ENCODE measurements at regions not wholly inside any gene's neighbourhood (a gene's known extent, or its start where the extent isn't known, plus 50 kb on each side); places are given as distances from the start of the nearest gene placed in this dataset.

DNA sequence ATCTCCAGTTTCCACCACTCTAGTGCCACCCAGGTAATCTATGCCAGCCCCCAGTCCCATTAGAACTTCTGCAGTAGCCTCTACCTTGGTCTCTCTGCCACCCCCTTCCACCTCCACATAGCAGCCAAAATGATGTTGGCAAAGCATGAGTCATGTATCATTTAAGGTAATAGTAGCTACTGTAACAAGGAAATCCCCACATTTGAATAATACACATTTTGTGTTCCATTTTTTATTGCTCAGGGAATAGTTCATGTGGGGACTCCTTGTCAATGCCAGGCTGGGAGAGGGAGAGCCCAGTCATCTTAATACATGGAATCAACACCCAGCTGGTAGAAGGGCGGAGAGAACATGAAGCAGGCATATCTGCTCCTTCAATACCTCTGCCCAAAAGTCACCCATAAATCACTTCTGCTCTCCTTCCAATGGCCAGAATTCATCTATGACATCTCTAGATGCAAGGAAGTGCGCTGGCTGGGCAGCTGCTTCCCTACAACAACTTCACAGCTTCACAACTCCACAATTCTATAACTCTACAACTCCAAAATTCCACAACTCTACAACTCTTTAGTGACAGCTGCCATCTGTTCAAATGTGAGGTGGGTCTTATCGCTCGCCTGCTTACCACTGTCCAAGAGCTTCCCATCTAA, 70.6 kb upstream of the GLS start:
- no peak for DNase-seq (ENCODE audit: low read depth)

DNA sequence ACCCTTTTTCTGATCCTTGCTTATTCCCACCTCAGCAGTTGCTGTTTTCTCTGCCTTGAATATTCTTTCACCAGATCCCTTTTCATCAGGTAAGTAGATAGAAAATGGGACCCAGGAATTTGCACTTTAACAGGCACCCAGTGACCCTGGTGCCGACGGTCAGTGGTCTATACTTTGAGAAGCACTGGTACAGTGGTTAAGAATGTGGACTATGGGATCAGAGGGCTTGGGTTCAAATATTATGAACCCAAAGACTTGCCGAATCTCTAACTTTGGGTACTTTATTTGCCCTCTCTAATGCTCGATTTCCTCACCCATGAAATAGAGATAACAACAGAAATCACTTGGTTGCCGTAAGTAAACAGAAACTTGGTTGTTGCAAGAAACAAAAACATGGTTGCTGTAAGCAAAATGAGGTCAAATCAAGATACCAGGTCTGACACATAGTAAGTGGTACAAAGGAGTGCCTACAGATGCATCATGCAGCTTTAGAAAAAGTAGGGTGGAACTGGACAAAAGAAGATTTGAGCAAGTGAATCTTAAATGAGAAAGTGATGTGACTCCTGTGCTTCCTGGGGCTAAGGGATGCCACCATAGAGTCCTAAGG, 69.5 kb upstream of the GLS start:
- no peak for DNase-seq (ENCODE audit: low read depth)

DNA sequence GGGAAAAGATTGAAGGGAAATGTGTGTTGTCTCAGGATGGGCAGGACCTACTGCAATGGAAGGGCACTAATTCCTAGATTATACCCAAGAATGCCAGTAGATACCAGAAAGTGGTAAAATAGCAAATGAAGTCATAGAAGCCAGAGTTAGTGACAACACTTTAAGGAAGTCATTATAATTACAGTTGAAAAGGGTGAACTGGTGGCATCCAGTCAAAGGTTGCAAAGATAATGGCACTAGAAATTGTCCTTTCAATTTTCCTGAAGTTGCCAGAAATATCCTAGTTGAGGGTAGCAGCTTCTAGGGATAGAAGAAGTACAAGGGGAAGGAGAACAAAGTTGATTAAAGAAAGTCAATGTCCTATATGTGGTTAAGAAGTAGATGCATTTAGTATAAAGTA, 68.8 kb upstream of the GLS start:
- DNase-seq (ENCODE audit: low read depth), result no peak

DNA sequence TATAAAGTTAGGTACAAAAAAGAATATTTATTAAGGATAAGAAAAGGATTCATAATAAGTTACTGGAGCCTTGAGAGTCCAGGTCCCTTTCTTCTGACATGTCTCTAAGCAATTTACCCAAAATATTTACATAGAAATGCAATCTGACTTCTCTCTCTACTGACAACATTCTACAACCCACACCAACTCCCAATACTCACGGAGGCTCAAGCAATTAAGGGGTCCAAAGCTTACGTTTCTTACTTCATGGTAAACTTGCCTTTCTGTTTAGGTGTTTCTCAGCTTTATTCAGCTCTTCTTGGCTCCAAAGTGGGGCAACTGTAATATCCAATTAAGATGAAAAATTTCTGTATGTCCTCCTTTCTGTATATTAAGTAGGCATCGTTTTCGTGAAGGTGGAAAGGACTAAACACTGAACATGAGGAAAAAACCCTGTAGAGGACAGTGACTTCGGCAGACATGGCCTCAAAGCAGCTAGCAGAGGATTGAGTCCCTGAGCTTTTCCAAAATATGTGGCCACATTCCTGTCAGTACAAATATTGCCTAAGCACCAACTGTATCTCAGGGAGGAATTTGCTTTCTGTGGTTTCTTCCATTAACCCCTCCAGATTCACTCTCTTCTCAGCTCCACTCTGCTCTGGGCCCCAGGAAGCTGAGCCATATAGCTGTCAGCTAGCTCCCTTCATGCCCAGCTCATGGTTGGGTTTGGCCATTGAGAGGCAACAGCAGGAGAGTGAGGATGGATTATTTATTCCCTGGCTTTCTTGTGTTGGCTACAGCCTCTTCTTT, 67.9 kb upstream of the GLS start:
- DNase-seq (ENCODE audit: low read depth), result no peak

DNA sequence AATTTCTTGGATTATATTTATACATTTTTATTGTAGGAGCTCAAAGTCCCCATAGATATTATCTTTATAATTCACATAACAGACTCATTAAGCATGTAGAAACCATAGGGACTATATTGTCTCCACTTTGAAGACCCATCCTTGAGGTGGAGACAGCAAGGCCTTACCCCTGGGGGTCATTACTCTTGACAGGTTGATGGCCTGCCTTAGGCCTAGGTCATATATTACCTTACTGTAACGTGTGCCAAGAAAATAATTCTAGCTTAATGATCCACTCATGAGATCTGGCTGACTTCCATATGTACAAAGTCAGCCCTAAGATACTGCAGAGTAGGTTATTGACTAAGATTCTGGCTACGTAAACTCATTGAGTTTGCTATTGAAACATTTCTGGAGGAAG, 65.4 kb upstream of the GLS start:
- DNase-seq (ENCODE audit: low read depth), result no peak

DNA sequence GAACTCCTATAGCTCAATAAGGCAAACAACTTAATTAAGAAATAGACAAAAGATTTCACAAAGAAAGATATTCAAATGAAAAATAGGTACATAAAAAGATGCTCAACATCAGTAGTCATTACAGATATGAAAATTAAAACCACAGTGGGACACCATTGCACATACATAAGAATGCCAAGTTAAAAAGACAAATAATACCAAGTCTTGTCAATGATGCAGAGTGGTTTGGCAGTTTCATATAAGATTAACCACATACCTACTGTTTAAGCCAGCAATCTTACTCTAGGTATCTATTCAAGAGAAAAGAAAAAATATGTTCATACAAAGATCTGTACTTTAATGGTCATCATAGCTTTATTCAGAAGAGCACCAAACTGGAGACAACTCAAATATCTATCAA, 63.5 kb upstream of the GLS start:
- DNase-seq (ENCODE audit: low read depth), result no peak

DNA sequence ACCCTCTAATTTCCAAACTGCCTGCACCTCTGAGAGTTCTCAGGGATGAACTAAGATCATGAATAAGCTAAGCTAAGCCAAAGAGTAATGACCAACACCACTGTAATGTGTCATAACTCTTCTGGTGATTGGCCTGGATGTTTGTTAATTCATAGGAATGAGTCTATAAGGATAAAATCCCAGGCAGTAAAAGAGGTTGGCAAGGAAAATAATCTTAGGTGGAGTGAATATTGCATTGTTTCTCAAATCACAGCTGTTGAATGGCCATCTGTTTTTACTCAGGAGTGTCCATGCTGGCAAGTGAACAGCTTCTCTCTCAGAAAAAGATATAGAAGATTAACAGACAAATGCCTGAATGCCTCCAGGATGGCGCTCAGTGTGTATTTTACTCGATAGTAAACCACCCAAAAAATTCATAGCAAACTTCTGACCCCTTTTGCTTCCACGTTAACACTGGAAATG, 60.8 kb upstream of the GLS start:
- DNase-seq (ENCODE audit: low read depth), result no peak

DNA sequence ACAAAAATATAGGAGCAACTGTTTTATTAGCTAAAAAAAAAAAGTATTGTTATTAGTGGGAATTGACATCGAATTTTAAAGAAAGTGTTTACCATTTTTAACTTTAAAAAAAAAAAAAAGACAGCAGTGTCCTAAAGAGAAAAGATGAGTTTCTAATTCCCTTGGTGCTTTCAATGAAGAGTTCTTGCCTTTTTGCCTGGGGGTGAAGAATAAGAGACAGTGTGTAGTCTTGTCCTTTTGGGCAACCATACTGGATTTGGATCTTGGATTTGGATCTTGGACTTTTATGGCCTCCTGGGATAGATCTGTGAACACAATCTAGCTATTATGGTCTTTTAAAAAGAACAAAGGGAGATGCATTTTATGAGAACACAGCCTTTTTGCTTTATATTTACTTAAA, 60.2 kb upstream of the GLS start:
- DNase-seq (ENCODE audit: low read depth), result no peak

DNA sequence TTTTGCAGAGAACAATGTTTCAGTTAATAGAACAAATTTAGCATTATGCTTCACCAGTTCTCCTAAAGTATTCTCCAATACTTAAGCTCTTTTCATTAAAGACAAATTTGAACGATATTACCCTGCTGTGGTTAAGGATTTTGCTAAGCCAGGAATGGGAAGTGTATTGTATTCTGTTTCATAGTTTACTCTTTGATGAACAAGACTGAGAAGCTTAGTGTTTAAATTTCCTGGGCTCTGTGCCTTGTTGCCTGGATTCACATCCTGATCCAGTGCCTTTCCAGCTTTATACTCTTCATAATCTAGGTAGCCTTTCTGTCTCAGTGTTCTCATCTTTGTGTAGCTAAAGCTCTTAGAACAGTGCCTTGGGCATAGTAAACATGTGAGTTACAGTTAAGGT, 58.6 kb upstream of the GLS start:
- DNase-seq (ENCODE audit: low read depth), result no peak

DNA sequence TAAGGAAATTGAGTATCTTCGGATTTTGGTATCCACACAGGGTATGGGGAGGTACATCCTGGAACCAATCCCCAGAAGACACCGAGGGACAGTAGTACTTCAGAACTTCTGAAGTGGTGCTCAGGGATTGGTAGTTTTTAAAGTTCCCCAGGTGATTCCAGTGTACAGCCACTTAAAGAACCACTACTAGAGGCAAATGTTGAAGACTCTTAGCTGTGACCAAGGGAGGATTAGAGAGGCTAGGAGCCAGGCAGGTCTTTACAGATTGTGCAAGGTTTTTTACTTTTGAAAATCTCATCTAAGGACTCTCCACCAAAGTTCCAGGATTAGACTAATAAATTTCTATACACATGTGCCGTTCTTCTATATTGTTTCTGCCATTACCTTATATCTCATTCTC, 52.9 kb upstream of the GLS start:
- no peak for DNase-seq (ENCODE audit: low read depth)

DNA sequence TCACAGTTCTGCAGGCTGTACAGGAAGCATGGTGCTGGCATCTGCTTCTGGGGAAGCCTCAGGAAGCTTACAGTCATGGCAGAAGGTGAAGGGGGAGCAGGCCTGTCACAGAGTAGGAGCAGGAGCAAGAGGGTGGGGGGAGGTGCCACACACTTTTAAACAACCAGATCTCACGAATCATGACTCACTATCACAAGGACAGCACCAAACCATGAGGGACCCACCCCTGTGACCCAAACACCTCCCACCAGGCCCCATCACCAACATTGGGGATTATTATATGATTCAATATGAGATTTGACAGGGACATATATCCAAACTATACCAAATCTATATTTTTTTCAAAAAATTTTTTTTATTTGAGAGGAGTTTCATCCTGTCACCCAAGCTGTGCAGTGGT, 51.0 kb upstream of the GLS start:
- no peak for DNase-seq (ENCODE audit: low read depth)
